Mesothelial cell of epicardium (in vitro differentiated cells): ENCODE measurements at regions not wholly inside any gene's neighbourhood (a gene's known extent, or its start where the extent isn't known, plus 50 kb on each side); places are given as distances from the start of the nearest gene placed in this dataset.
"Not testable (repeated sequence)": the region's sequence is repeated elsewhere in the genome, so short reads cannot be mapped to it uniquely, and the experiment has no call there.

Experiments
- DNase-seq, 2 experiments: peaks; one replicate each; pipeline ENCODE4 v3.0.0; 2021; ENCODE audit warnings: low spot score in 2 of 2; ENCODE audit not compliant: unreplicated experiment in 2 of 2
- H3K27ac Mint-ChIP-seq: 2 replicates; pipeline ENCODE4 v1.8.0; 2021; ENCODE audit warnings: mixed read lengths
- H3K27me3 Mint-ChIP-seq: 2 replicates; pipeline ENCODE4 v1.8.0; 2021; ENCODE audit warnings: low read depth, mixed read lengths
- H3K36me3 Mint-ChIP-seq: 2 replicates; pipeline ENCODE4 v1.8.0; 2021; ENCODE audit warnings: mixed read lengths
- H3K4me1 Mint-ChIP-seq: 2 replicates; pipeline ENCODE4 v1.8.0; 2021; ENCODE audit warnings: mixed read lengths
- H3K4me3 Mint-ChIP-seq: 2 replicates; pipeline ENCODE4 v1.8.0; 2021; ENCODE audit warnings: mild to moderate bottlenecking, moderate library complexity, mixed read lengths
- H3K9me3 Mint-ChIP-seq: 2 replicates; pipeline ENCODE4 v1.8.0; 2021; ENCODE audit warnings: mixed read lengths
- TF ChIP-seq, protein P1 (sequence below): fragments of 200-600 bp; sonication (generic); IDR thresholded peaks from one replicate; pipeline ENCODE4 v1.5.0; 2021; ENCODE audit warnings: antibody characterized with exemption; ENCODE audit not compliant: unreplicated experiment

DNA sequence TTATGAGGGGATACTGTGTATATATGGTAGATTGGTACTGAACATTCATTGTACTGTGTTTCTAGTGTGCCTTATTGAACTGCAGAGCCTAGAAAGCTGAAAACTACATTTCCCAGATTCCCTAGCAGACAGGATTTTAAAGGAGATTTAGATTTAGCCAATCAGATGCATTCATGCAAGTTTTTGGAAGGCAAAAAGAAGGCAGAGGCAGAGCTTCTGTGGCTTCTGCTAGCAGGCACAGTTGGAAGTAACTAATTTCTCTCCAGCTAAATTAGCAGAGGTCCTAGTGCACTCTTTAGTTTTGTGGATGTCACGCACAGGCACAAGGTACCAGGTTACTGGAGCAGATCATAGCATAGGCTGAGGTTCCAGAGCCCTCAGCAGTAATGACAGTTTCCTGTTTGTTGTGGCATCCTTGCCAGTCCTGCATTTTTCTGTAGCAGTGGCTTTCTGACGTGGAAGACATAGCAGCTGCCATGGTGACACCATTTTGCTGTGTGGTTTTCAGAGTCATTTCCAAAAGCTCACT lies 83.7 kb upstream of the CCDC71L start:
- Mint-ChIP-seq H3K27ac (no peak overlapping the region), H3K27me3 (no peaks in the 10 kb centered on the region), H3K36me3 (no peaks in the 10 kb centered on the region), H3K9me3 (no peaks in the 10 kb centered on the region), H3K4me1 (peaks cover 11% of the 10 kb centered on the region), H3K4me3 (no peak overlapping the region)
- TF ChIP-seq, protein P1, sequence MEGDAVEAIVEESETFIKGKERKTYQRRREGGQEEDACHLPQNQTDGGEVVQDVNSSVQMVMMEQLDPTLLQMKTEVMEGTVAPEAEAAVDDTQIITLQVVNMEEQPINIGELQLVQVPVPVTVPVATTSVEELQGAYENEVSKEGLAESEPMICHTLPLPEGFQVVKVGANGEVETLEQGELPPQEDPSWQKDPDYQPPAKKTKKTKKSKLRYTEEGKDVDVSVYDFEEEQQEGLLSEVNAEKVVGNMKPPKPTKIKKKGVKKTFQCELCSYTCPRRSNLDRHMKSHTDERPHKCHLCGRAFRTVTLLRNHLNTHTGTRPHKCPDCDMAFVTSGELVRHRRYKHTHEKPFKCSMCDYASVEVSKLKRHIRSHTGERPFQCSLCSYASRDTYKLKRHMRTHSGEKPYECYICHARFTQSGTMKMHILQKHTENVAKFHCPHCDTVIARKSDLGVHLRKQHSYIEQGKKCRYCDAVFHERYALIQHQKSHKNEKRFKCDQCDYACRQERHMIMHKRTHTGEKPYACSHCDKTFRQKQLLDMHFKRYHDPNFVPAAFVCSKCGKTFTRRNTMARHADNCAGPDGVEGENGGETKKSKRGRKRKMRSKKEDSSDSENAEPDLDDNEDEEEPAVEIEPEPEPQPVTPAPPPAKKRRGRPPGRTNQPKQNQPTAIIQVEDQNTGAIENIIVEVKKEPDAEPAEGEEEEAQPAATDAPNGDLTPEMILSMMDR: no peak
- no peak for DNase-seq

DNA sequence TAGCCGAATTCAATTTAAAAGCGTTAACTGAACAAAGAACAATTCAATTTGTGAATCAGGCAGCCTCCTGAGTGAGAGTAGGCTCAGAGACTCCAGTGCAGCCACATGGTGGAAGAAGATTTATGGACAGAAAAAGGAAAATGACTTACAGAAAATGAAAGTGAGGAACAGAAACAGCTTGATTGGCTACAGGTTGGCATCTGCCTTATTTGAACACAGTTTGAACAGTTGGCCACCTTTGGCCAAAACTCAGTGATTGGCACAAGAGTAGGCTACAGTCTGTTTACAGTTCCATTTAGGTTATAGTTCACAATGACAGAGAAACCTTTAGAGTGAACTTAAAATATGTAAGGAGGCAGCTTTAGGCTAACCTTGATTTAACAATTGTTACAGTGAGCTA lies 86.3 kb upstream of the CCDC71L start:
- H3K27me3 Mint-ChIP-seq, H3K27ac Mint-ChIP-seq, H3K9me3 Mint-ChIP-seq, DNase-seq, H3K36me3 Mint-ChIP-seq, H3K4me3 Mint-ChIP-seq: not testable (repeated sequence)
- peaks cover 11% of the 10 kb centered on the region for H3K4me1 Mint-ChIP-seq

DNA sequence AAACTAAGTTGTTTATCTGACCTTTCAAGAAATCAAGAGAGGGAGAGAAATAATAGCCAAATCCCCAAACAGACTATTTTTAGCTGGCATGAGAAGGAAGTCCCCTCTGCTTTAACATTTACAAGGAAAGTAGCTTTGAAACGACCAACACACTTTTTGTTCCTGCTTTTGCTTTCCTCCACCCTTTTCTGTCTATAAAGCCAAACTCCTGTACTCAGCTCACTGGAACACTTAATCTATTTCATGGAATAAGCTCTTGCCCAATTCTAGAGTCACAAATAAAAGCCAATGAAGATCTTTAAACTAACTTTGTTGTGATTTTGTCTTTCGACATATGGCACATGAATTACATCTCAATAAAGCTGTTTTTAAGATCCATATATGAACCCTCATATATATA lies 86.8 kb upstream of the CCDC71L start:
- Mint-ChIP-seq H3K36me3 (no peaks in the 10 kb centered on the region), H3K27ac (no peak overlapping the region), H3K4me1 (peaks cover 11% of the 10 kb centered on the region), H3K4me3 (no peak overlapping the region), H3K9me3 (no peaks in the 10 kb centered on the region), H3K27me3 (no peaks in the 10 kb centered on the region)
- no peak for DNase-seq
- TF ChIP-seq, protein P1: no peak

DNA sequence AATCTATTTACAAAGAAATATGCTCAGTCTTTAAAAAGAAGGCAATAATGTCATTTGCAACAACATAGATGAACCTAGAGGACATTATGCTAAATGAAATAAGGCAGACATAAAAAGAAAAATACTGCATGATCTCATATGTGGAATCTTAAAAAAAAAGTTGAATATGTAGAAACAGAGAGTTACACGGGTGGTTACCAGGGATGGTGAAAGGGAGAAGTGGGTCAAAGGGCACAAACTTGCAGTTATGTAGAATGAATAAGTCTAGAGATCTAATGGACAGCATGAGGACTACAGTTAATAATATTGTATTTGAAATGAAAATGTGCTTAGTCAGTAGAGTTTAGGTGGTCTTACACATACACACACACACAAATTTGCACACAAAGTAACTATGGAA lies 88.2 kb upstream of the CCDC71L start:
- TF ChIP-seq, protein P1: no peak
- Mint-ChIP-seq H3K27me3 (no peaks in the 10 kb centered on the region), H3K36me3 (no peaks in the 10 kb centered on the region), H3K9me3 (peaks cover 3% of the 10 kb centered on the region), H3K27ac (no peak overlapping the region), H3K4me1 (peaks cover 11% of the 10 kb centered on the region), H3K4me3 (no peak overlapping the region)
- no peak for DNase-seq

DNA sequence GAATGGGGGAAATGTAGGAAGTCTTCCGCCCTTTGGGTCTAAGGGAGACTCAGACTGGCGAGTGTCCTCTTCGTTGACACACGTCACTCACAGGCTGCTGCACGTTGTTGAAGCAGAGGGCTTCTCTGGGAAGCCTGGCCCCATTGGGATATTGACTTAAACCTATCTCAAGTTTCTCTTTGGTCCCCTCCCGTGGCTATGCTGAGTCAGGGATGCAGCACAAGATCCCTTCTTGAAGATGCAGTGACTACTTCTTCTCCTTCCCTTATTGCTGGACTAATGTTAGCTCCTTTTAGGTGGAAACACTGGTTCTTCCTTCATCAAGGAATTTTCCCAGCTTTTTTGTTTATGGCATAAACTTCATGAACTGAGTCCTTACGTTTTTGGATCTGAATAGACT lies 89.8 kb upstream of the CCDC71L start:
- H3K4me3 Mint-ChIP-seq: no peak overlapping the region
- H3K9me3 Mint-ChIP-seq: peaks cover 7% of the 10 kb centered on the region
- H3K36me3 Mint-ChIP-seq: no peaks in the 10 kb centered on the region
- no peak for DNase-seq
- no peak overlapping the region for H3K27ac Mint-ChIP-seq
- no peaks in the 10 kb centered on the region for H3K27me3 Mint-ChIP-seq
- peaks cover 11% of the 10 kb centered on the region for H3K4me1 Mint-ChIP-seq
- TF ChIP-seq, protein P1: no peak

DNA sequence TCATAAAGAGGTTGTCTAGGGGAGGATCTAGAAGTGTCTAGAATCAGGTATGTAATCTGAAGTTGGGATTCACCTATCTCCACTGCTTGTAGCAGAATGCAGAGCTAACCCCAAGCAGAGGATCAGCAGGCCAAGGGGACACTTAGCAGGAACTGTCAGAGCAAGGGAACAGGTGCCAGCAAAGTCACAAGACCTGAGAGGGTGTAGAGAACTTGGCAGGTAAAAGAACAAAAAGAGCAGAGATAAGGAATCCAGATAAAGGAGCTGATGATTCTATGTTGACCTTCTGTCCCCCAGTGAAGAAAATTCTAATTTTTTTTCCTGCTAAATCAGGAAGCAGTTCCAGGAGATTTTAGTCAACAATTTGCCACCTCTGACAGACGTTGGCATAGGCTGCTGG lies 91.4 kb upstream of the CCDC71L start:
- Mint-ChIP-seq H3K4me1 (peaks cover 5% of the 10 kb centered on the region), H3K27ac (no peak overlapping the region), H3K4me3 (no peak overlapping the region), H3K36me3 (no peaks in the 10 kb centered on the region), H3K9me3 (peaks cover 14% of the 10 kb centered on the region), H3K27me3 (no peaks in the 10 kb centered on the region)
- DNase-seq: no peak
- TF ChIP-seq, protein P1: no peak

DNA sequence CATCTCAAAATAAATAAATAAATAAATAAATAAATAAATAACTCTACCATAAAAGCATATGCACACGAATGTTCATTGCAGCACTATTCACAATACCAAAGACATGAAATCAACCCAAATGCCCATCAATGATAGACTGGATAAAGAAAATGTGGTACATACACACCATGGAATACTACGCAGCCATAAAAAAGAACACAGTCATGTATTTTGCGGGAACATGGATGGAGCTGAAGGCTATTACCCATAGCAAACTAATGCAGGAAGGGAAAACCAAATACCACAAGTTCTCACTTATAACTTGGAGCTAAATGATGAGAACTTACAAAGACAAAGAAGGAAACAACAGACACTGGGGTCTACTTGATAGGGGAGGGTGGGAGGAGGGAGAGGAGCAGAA lies 94.1 kb upstream of the CCDC71L start:
- not testable (repeated sequence) for DNase-seq, H3K4me1 Mint-ChIP-seq, H3K36me3 Mint-ChIP-seq, H3K27me3 Mint-ChIP-seq, H3K27ac Mint-ChIP-seq, H3K4me3 Mint-ChIP-seq
- peaks cover 14% of the 10 kb centered on the region for H3K9me3 Mint-ChIP-seq
